ENCODE measurements at regions not wholly inside any gene's neighbourhood (a gene's known extent, or its start where the extent isn't known, plus 50 kb on each side); places are given as distances from the start of the nearest gene placed in this dataset.

DNA sequence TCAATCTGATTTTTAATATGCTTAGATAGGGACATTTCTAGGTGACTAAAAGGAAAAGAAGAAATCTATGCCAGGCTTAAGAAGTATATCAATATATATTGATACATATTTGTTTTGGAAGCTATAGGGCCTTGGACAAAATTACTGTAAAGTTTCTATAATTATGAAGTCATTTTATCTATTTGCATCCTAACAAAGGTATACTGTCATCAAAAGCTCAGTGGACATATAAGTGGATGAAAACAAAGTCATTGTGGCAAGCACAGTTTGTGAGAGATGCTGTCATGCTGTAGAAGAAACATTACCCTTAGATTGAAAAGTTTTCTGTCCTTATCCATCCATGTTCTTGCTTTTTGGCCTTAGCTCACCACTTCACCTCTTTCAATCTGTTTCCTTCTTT is 140.3 kb upstream of the SPEF2 start:
- H2BK12ac ChIP-seq (ENCODE audit: low read length) = no peak overlapping the region

DNA sequence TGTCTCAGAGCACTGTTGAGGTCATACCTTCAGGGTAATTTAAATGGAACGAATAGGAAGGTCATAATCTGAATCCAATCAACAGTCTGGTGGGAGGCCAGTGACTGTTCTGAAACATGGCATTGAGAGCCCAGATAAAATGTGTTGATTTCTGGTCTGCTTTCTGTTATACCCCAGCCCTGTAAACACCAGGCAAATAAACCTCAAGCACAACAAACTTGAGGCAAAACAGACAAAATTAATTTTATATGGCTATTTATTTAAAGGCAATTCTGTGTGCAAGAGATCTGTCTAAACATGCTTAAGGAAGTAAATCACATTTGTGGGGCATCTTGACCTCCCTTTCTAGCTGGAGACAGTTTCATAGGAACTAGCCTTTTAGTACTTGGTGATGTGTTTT is 140.9 kb upstream of the SPEF2 start:
- Histone ChIP-seq H4K8ac (ENCODE audit: low read depth, low read length) (no peak overlapping the region), H4K91ac (ENCODE audit: low read depth, low read length, poor library complexity) (no peak overlapping the region), H2AK5ac (ENCODE audit: low read depth, low read length) (no peak overlapping the region), H3K27me3 (ENCODE audit: control insufficient read depth in 3 of 3, insufficient read depth in 3 of 3, low read depth in 1 of 3, low read length in 3 of 3) (no peaks in the 10 kb centered on the region), H3K9ac (ENCODE audit: low read depth, low read length, poor library complexity) (no peak overlapping the region), H3K79me1 (ENCODE audit: low read depth, low read length) (no peaks in the 10 kb centered on the region), H3K14ac (ENCODE audit: low read length) (no peak overlapping the region), H3K23ac (ENCODE audit: low read depth, low read length, poor library complexity) (no peak overlapping the region), H3K36me3 (replicated peaks in 1 of 2; ENCODE audit: control insufficient read depth in 2 of 2, insufficient read depth in 2 of 2, low read length in 2 of 2) (no peaks in the 10 kb centered on the region), H3K4me2 (ENCODE audit: insufficient read depth, low read length, poor library complexity, severe bottlenecking) (no peak overlapping the region), H3K4ac (ENCODE audit: low read length) (no peak overlapping the region), H3K27ac (replicated peaks; ENCODE audit: low read length) (no peak overlapping the region), H3K4me1 (ENCODE audit: control insufficient read depth in 2 of 2, insufficient read depth in 1 of 2, low read depth in 1 of 2, low read length in 2 of 2) (no peaks in the 10 kb centered on the region), H3K18ac (ENCODE audit: low read length) (no peak overlapping the region), H3K4me3 (ENCODE audit: low read length in 2 of 2) (no peak overlapping the region), H2BK12ac (ENCODE audit: low read length) (no peak overlapping the region), H2BK15ac (ENCODE audit: low read length) (no peak overlapping the region), H2BK120ac (ENCODE audit: low read depth, low read length) (no peak overlapping the region), H2BK5ac (ENCODE audit: low read length) (no peak overlapping the region), H2AFZ (ENCODE audit: low read length) (no peak overlapping the region), H3K9me3 (replicated peaks in 1 of 2; ENCODE audit: control insufficient read depth in 2 of 2, insufficient read depth in 1 of 2, low read depth in 1 of 2, low read length in 2 of 2) (no peaks in the 10 kb centered on the region)
- no CpG with 5 or more reads among the region's 1 CpG for WGBS, 2 donors (ENCODE audit: extremely low coverage in 2 of 2, insufficient read length in 2 of 2, insufficient replicate concordance in 1 of 2)
- no peak for DNase-seq (ENCODE audit: low spot score)

More for the DNA sequence above, 140.3 kb upstream of the SPEF2 start:
- Histone ChIP-seq H3K18ac (ENCODE audit: low read length) (no peak overlapping the region), H3K27me3 (ENCODE audit: control insufficient read depth in 3 of 3, insufficient read depth in 3 of 3, low read depth in 1 of 3, low read length in 3 of 3) (no peaks in the 10 kb centered on the region), H3K23ac (ENCODE audit: low read depth, low read length, poor library complexity) (no peak overlapping the region), H3K4me2 (ENCODE audit: insufficient read depth, low read length, poor library complexity, severe bottlenecking) (no peak overlapping the region), H3K79me1 (ENCODE audit: low read depth, low read length) (no peaks in the 10 kb centered on the region), H2AFZ (ENCODE audit: low read length) (no peak overlapping the region), H3K9ac (ENCODE audit: low read depth, low read length, poor library complexity) (no peak overlapping the region), H3K27ac (replicated peaks; ENCODE audit: low read length) (no peak overlapping the region), H2AK5ac (ENCODE audit: low read depth, low read length) (no peak overlapping the region), H3K14ac (ENCODE audit: low read length) (no peak overlapping the region), H3K4ac (ENCODE audit: low read length) (no peak overlapping the region), H4K91ac (ENCODE audit: low read depth, low read length, poor library complexity) (no peak overlapping the region), H3K9me3 (replicated peaks in 1 of 2; ENCODE audit: control insufficient read depth in 2 of 2, insufficient read depth in 1 of 2, low read depth in 1 of 2, low read length in 2 of 2) (no peaks in the 10 kb centered on the region), H3K4me1 (ENCODE audit: control insufficient read depth in 2 of 2, insufficient read depth in 1 of 2, low read depth in 1 of 2, low read length in 2 of 2) (no peaks in the 10 kb centered on the region), H3K4me3 (ENCODE audit: low read length in 2 of 2) (no peak overlapping the region), H2BK15ac (ENCODE audit: low read length) (no peak overlapping the region), H4K8ac (ENCODE audit: low read depth, low read length) (no peak overlapping the region), H2BK5ac (ENCODE audit: low read length) (no peak overlapping the region), H3K36me3 (replicated peaks in 1 of 2; ENCODE audit: control insufficient read depth in 2 of 2, insufficient read depth in 2 of 2, low read length in 2 of 2) (no peaks in the 10 kb centered on the region), H2BK120ac (ENCODE audit: low read depth, low read length) (no peak overlapping the region)
- DNase-seq (ENCODE audit: low spot score) = no peak

GRCh38 chr5:35476036-35476435 is 141.6 kb upstream of the SPEF2 start:
- no peak overlapping the region for H3K4me2 ChIP-seq (ENCODE audit: insufficient read depth, low read length, poor library complexity, severe bottlenecking)
- no peaks in the 10 kb centered on the region for H3K79me1 ChIP-seq (ENCODE audit: low read depth, low read length)
- H3K27me3 ChIP-seq (ENCODE audit: control insufficient read depth in 3 of 3, insufficient read depth in 3 of 3, low read depth in 1 of 3, low read length in 3 of 3) = no peaks in the 10 kb centered on the region
- H3K23ac ChIP-seq (ENCODE audit: low read depth, low read length, poor library complexity) = no peak overlapping the region
- no peaks in the 10 kb centered on the region for H3K9me3 ChIP-seq (replicated peaks in 1 of 2; ENCODE audit: control insufficient read depth in 2 of 2, insufficient read depth in 1 of 2, low read depth in 1 of 2, low read length in 2 of 2)
- no peak overlapping the region for H2BK15ac ChIP-seq (ENCODE audit: low read length)
- no peak overlapping the region for H3K27ac ChIP-seq (replicated peaks; ENCODE audit: low read length)
- no peak overlapping the region for H2AK5ac ChIP-seq (ENCODE audit: low read depth, low read length)
- H2BK5ac ChIP-seq (ENCODE audit: low read length) = no peak overlapping the region
- H3K4me1 ChIP-seq (ENCODE audit: control insufficient read depth in 2 of 2, insufficient read depth in 1 of 2, low read depth in 1 of 2, low read length in 2 of 2) = no peaks in the 10 kb centered on the region
- no peaks in the 10 kb centered on the region for H3K36me3 ChIP-seq (replicated peaks in 1 of 2; ENCODE audit: control insufficient read depth in 2 of 2, insufficient read depth in 2 of 2, low read length in 2 of 2)
- H4K8ac ChIP-seq (ENCODE audit: low read depth, low read length) = no peak overlapping the region
- H3K4me3 ChIP-seq (ENCODE audit: low read length in 2 of 2) = no peak overlapping the region
- no peak overlapping the region for H2AFZ ChIP-seq (ENCODE audit: low read length)
- H3K4ac ChIP-seq (ENCODE audit: low read length) = no peak overlapping the region
- no peak overlapping the region for H3K18ac ChIP-seq (ENCODE audit: low read length)
- no peak overlapping the region for H3K9ac ChIP-seq (ENCODE audit: low read depth, low read length, poor library complexity)
- no peak overlapping the region for H3K14ac ChIP-seq (ENCODE audit: low read length)
- no peak overlapping the region for H2BK12ac ChIP-seq (ENCODE audit: low read length)
- no peak overlapping the region for H4K91ac ChIP-seq (ENCODE audit: low read depth, low read length, poor library complexity)
- no peak overlapping the region for H2BK120ac ChIP-seq (ENCODE audit: low read depth, low read length)
- no peak for DNase-seq (ENCODE audit: low spot score)
- no CpG with 5 or more reads among the region's 2 CpGs for WGBS, 2 donors (ENCODE audit: extremely low coverage in 2 of 2, insufficient read length in 2 of 2, insufficient replicate concordance in 1 of 2)

DNA sequence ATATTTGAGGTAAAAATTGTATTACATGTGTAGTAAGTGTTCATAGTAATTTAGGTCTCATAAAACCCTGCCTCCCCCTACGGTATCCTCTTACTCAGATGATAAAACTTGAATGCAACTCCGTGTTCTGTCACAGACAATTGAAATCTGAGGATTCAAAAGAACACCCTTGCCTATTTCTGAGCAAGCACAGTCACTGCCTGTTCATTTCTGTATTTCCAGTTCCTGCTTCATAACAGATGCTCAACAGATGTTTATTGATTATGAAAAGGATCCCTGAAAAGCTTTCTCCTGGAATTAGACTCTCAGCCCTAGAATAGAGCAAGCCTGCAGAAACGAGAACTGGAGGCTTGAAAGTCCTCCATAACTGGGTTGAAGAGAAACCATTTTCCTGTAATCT is 144.1 kb upstream of the SPEF2 start:
- Histone ChIP-seq H2BK12ac (ENCODE audit: low read length) (no peak overlapping the region), H3K23ac (ENCODE audit: low read depth, low read length, poor library complexity) (no peak overlapping the region), H2BK120ac (ENCODE audit: low read depth, low read length) (no peak overlapping the region), H2BK5ac (ENCODE audit: low read length) (no peak overlapping the region), H3K79me1 (ENCODE audit: low read depth, low read length) (no peaks in the 10 kb centered on the region), H3K36me3 (replicated peaks in 1 of 2; ENCODE audit: control insufficient read depth in 2 of 2, insufficient read depth in 2 of 2, low read length in 2 of 2) (no peaks in the 10 kb centered on the region), H3K27ac (replicated peaks; ENCODE audit: low read length) (no peak overlapping the region), H4K91ac (ENCODE audit: low read depth, low read length, poor library complexity) (no peak overlapping the region), H3K4me2 (ENCODE audit: insufficient read depth, low read length, poor library complexity, severe bottlenecking) (no peak overlapping the region), H4K8ac (ENCODE audit: low read depth, low read length) (no peak overlapping the region), H3K4me3 (ENCODE audit: low read length in 2 of 2) (no peak overlapping the region), H3K9me3 (replicated peaks in 1 of 2; ENCODE audit: control insufficient read depth in 2 of 2, insufficient read depth in 1 of 2, low read depth in 1 of 2, low read length in 2 of 2) (no peaks in the 10 kb centered on the region), H3K4ac (ENCODE audit: low read length) (no peak overlapping the region), H2AFZ (ENCODE audit: low read length) (no peak overlapping the region), H3K4me1 (ENCODE audit: control insufficient read depth in 2 of 2, insufficient read depth in 1 of 2, low read depth in 1 of 2, low read length in 2 of 2) (no peaks in the 10 kb centered on the region), H3K27me3 (ENCODE audit: control insufficient read depth in 3 of 3, insufficient read depth in 3 of 3, low read depth in 1 of 3, low read length in 3 of 3) (no peaks in the 10 kb centered on the region), H3K18ac (ENCODE audit: low read length) (no peak overlapping the region), H2BK15ac (ENCODE audit: low read length) (no peak overlapping the region), H3K14ac (ENCODE audit: low read length) (no peak overlapping the region), H3K9ac (ENCODE audit: low read depth, low read length, poor library complexity) (no peak overlapping the region), H2AK5ac (ENCODE audit: low read depth, low read length) (no peak overlapping the region)
- no peak for DNase-seq (ENCODE audit: low spot score)
- WGBS, 2 donors (ENCODE audit: extremely low coverage in 2 of 2, insufficient read length in 2 of 2, insufficient replicate concordance in 1 of 2) = no CpG with 5 or more reads among the region's 3 CpGs

Measured in neuronal stem cell (in vitro differentiated cells).